HG03135 (cell line): ENCODE measurements at regions not wholly inside any gene's neighbourhood (a gene's known extent, or its start where the extent isn't known, plus 50 kb on each side); places are given as distances from the start of the nearest gene placed in this dataset.

Experiments used
- ATAC-seq: cut with Tn5 transposase; IDR thresholded peaks from one replicate; pipeline ENCODE4 v1.9.1; 2021; ENCODE audit warnings: mild to moderate bottlenecking, moderate library complexity; ENCODE audit not compliant: unreplicated experiment

DNA sequence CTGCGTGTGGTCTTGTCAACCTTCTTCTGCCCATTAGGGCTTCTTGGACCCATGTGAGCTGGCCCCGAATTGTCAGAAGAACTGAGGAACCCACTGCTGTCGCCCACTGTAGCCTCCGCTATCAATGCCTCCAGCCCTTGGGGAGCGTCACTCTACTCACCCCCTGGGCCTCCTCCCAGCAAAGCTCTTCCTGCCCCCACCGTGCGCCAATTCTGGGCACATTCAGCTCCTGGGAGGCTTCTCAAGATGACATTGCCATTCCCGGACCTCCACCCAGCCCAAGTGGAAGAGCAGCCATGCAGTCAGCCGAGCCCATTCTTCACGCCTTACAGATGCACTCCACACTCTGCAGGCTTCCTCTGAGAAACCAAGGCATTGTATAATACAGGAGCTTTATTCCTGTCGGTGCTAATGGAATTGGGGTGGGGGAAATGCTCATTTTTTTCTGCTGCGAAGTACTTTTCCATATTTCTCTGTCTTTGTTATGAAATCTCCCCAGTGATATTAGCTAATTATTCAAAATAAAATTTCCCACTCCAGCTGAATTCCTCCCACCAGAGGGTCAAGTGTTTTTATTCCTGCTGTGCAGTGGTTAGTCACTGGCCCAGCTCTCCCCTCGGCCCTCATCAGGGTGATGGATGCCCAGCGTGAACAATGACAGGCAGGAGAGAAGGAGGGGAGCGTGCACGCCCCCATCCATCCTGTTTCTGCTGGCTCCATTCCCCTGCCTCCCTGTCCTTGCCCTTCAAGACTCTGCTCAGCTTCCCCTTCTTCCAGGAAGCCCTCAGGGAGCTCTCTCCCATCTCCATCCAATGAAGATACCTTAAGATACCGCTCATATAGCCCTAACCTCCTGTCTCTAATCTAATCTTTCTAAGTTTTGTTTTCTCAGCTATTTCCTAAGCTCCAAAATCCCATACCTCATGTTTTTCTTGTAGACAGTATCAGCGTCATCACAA lies 87.7 kb downstream of the C16orf95 start:
- no peak for ATAC-seq

- ATAC-seq, result no peak
Measured at GRCh38 chr16:87230571-87230970, 86.6 kb downstream of the C16orf95 start.

- no peak for ATAC-seq
Measured at GRCh38 chr16:87231295-87231694, 85.9 kb downstream of the C16orf95 start.

GRCh38 chr16:87231911-87232310 lies 85.3 kb downstream of the C16orf95 start:
- no peak for ATAC-seq

GRCh38 chr16:87233928-87234327 lies 83.3 kb downstream of the C16orf95 start:
- ATAC-seq, result no peak

DNA sequence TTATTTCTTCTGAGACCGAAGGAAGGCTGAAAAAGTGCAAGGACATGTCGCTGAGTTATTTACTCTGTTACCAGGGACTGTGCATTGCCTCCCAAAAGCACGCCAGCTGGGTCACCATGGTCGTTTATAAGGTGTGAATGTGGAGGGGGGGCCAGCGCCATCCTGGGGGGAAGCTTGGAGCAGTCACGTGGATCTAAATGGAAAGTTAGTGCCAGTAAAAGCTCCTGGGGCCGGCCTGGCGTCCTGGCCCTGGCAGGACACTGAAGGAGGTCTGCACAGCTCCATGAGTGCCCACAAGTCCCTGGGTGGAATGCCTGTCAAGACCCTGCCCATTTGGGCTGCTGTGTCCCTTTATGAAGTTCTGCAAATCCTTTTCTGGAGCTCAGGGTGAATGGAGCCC lies 82.6 kb downstream of the C16orf95 start:
- ATAC-seq, result no peak

DNA sequence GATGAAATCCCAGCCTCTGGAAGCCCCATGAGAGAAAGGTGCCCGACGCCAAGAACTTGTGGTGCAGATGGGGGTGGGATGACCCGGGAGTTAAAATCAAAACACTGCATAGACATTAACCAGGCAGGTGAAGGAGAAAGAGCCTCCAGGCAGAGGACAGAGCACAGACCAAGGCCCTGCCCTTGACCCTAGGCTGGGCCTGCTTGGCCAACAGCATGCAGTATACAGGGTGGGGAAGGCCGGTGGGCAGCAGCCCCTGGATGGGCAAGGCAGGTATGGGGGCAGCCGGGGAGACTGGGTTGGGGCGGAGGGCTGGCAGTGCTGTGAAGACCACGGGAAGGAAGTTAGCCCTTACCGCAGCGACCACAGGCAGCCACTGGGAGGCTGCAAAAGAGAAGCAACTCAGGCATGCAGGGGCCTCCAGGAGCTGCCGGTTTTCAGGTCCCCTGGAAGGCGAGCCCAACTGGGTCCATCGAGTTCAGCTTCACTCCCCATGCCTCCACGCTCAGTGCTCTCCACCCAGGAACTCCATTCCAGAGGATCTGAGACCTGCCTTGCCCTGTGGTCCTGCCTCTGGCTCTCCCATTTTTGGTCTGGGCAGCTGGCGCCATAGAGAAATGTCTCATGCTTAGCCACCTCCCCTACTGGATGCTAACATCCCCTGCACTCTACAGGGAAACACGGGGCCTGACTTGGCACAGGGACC lies 81.2 kb downstream of the C16orf95 start:
- no peak for ATAC-seq

DNA sequence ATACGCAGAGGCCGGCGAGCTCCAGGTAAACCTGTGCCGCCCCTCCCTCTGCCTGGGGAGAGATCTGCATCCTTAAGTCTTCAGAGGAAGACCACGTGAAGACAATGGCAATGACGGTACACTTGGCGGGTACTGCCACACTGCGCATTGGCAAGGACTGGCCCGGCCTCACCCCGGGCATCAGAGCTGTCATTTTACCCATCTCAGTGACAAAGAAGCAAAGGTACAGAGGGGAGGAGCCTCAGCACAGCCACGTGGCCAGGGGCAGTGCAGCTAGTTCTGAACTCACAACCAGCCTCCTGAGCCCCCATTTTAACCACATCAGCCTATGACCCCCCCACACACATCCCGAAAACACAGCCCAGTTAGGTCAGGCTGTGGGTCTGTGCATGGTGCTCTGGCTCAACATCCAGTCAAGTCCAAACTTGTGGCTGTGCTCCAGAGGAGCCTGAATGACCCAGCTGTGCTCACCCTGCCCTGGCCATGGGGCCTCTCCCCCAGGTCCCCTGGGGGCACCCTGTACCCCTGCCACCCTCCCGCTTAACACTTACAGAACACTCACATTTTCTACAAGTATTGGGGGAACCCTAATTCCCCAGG lies 80.6 kb downstream of the C16orf95 start:
- no peak for ATAC-seq

DNA sequence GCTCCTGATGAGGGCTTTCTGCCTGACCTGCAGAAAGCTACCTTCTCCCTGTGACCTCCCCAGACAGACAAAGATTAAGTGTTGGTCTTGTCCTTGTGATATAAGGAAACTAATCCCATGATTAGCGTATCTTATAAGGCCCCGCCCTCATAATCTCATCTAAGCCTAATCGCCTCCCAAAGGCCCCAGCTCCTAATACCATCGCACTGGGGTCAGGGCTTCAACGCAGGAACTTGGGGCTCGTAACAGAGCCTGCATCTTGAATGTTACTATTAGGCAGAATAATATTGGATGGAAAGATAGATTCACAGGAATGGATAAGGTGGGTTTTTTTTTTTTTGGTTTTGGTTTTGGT lies 78.9 kb downstream of the C16orf95 start:
- no peak for ATAC-seq

- ATAC-seq, result no peak
Measured at GRCh38 chr16:87239545-87239944, 77.6 kb downstream of the C16orf95 start.

- no peak for ATAC-seq
Measured at GRCh38 chr16:87240211-87241136, 76.7 kb downstream of the C16orf95 start.

DNA sequence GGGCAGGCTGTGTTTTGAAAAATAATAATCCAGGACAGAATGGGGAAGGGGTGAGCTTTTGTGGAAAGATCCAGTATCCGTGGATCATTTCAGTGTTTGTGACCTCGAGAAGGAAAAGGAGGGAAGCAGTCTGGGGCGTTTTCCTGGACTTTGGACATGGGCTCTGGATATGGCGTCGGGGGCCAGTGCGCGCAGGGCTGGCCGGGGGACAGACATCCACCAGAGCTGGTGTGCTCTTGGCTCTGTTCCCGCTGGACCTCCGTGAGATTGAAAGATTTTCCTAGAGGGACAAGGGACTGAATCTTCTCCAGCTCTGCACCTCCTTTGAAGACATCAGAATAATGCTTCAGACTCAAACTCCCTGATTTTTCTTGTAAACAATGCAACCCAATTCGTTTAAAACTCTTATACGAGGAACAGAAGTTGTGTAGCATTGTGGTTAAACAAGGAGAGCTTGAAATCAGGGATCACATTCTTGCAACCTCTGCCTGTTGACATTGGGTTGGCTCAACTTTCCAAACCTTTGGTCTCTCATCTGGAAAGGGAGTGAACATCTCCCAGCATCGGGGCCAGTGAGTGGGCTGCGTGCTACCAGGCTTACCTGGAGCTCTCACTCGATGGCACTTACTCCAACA lies 75.9 kb downstream of the C16orf95 start:
- ATAC-seq, result no peak

DNA sequence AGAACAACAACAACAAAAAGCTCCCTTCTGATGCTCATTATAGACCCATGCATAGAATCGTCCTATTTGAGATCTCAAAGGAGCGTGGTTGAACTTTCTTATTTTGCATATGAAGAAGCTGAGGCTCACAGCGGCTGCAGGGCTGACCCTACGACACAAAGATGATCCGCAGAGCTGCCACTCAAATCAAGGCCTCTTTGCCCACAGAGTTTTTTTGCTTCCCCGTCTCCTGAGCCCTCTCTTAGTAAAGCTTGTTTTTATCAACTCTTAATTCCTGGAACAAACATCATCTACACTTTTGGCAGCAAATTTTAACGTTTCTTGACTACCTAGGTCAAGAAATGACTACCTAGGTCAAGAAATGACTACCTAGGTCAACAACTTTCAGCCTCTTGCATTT lies 73.7 kb downstream of the C16orf95 start:
- no peak for ATAC-seq

DNA sequence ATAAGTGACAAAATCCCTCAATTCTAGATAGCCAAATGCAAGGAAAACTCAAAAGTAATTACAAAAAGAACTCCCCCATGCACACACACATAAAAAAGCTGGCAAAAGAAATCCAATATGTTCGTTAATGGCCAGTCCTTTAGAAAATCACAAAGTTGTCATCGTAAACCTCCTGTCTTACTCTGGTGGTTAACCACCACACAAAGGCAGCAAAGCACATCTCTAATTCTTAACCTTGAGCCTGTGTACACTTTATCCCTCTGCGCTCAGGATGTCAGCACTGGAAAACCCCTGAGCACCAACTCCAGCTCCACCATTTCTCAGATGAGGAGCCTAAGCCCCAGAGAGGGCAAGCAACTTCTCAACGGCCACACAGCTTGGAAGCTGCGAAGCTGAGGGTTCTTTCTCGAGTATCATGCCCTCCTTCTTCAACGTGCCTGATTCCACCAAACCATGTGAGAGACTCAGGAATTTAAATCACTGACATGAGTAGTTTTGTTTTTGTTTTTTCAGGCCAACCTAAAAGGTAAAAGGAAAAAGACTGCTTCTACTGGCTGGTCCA lies 72.5 kb downstream of the C16orf95 start:
- no peak for ATAC-seq

DNA sequence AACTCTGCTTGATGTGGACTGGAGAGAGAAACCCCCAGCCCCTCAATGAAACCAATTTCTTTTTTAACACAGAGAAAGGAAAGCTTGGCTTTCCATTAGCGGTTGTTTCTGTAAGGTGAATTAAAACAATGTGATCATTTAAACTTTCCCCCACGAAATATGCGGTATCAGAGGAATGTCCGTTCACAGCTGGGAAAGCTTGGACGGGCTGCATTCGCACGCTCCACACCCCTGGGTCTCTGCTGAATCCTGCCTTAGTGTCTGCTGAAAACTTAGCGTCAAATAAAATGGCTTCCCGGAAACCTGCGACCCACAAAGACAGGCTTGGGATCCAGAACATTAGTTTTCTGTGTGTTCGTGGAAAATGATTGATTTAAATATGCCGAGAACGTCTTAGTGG lies 71.7 kb downstream of the C16orf95 start:
- no peak for ATAC-seq

GRCh38 chr16:87246269-87247065 lies 70.7 kb downstream of the C16orf95 start:
- ATAC-seq, result no peak

- no peak for ATAC-seq
Measured at GRCh38 chr16:87248714-87249113, 68.5 kb downstream of the C16orf95 start.

- no peak for ATAC-seq
Measured at GRCh38 chr16:87249425-87249824, 67.8 kb downstream of the C16orf95 start.

DNA sequence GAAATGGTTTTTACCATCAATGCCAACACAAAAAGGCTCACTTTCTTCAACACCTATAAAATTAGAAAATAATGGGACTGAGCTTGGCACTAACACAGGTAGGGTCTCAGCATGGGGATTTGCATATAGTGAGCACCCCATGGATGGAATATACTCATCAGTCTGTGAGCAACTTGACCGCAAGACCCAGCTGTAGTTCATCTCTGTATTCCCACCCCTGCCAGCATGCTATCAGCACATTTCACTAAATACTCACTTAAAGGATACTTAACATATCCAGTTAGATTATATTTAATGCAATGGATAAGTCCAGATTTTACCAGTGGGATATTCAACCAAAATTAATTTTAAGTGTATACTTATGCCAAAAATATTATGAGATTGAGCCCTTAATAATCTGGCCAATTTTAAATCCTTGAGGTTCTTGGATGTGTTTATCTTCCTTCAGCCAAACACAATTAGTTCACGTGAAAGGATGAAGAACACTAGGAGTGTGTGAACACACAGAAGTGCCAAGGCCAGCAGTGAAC lies 66.7 kb downstream of the C16orf95 start:
- no peak for ATAC-seq
